NOMO-1 (cell line): ENCODE measurements at regions not wholly inside any gene's neighbourhood (a gene's known extent, or its start where the extent isn't known, plus 50 kb on each side); places are given as distances from the start of the nearest gene placed in this dataset.
"Not testable (repeated sequence)": the region's sequence is repeated elsewhere in the genome, so short reads cannot be mapped to it uniquely, and the experiment has no call there.

ENCODE experiments used
- DNase-seq, 2 experiments: peaks; one replicate each; lab custom pipeline; 2025; ENCODE audit not compliant: unreplicated experiment in 2 of 2; lab: John Stamatoyannopoulos, UW

DNA sequence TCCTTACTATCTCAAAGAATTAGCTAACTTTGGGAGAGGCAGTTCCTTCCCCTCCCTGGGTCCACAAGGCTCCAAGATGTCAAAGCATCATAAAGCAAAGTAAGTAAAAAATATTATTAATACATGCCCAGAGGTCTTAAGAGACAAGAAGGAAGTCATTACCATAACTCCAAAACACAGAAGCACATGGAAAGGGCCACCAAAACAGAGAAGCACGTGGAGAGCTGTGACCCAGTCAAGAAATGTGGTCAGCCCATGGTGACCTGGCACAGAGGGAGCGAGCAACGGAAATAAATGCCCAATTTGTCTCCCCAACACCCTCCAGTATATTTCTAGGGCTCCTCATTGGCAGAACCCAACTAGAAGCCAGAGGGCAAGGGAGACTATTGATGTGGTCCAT lies 277.5 kb upstream of the API5 start:
- DNase-seq, result no peak

DNA sequence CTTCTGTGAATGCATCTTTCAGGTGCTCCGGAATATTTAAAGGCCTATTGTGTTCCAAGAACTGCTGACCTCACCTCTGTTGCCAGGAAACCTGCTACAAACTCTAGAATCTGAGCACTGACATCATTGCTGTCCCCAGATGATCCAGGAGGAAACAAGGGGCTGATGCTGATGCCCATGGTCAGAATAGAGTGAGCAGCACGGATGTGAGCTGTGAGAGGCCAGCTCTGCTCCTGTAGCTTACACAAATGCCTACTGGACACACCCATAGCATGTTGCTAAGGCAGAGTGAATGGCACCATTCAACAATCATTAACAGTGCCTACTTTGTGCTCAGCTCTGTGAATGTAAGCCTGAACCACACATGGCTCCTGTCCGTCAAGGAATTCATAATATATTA lies 276.7 kb upstream of the API5 start:
- no peak for DNase-seq

DNA sequence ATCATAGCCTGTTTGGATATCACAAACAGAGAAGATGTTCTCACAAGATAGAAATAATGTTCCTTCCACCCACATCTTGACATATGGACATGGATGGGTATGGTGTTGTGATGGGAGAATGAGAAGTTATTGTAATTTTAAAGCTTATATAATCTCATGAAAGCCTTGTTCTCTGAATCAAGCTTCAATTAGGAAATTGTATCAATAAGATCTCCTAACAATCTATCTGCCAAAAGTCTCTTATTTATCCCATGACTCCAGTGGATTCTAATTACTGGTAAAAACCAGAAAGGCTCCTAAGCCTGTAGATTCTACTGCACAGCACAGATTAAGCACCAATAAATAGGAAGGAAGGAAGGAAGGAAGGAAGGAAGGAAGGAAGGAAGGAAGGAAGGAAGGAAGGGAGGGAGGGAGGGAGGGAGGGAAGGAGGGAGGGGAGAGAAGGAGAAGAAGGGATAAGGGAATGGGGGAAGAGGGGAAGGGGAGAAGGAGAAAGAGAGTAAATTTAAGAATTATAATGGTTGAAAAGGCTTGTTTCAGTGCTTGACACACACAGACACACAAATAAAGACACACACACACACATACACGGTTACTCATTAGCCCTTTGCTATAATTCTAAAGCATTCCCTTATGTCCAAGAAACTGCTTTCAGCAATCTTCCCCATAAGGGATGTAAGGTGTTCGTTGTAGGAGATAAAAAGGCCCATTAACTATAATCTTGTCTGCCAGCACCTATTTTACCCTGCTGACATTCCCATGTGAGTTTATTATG lies 258.0 kb upstream of the API5 start:
- no peak for DNase-seq

DNA sequence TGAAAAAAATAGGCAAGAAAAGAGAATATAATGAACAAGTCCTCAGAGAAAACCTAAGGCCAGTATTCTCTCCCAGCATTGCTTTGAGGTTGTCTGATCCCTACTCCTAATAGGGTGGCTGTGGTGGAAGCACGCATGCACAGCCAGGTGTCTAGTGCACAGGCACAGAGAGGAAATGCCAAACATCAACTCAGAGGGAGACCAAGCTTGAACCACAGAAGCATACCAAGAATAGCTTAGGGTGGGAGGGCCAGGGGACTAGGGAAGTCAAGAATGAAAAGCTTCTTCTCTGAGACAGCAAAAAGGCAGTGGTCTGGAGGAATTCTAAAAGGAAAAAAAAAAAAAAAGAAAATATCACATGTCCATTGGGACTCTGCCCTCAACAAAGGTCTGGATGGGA lies 244.1 kb upstream of the API5 start:
- DNase-seq, result no peak

DNA sequence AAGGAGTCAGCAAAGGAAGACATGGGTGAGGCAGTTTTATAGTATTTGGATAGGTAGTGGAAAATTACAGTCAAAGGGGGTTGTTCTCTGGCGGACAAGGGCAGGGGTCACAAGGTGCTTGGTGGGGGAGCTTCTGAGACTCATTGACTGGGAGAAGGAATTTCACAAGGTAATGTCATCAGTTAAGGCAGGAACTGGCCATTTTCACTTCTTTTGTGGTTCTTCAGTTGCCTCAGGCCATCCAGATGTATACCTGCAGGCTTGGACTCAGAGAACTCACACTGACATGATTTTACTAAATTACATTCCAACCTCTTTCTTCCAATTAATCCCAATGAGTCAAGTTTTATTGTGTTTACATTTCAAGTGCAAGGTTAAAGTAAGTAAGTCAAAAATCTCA lies 240.5 kb upstream of the API5 start:
- DNase-seq, result no peak

DNA sequence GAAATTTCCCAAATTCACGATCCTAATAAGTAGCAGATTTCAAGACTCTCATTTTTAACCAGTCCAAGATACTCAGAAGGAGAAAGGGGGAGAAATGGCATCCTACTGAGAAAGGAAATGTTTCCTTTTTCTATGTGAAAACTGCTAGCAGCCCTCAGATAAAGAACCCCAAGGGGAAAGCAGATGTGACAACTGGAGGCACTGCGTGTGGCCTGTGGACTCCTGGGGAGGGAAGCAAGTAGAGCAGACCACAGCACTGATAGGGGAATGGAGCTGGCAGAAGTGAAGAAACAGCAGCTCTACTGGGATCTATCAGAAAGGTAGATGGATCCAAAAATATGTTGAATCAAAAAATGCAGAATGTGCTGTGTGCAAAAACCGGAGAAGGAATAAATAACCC lies 239.7 kb upstream of the API5 start:
- DNase-seq, result no peak

DNA sequence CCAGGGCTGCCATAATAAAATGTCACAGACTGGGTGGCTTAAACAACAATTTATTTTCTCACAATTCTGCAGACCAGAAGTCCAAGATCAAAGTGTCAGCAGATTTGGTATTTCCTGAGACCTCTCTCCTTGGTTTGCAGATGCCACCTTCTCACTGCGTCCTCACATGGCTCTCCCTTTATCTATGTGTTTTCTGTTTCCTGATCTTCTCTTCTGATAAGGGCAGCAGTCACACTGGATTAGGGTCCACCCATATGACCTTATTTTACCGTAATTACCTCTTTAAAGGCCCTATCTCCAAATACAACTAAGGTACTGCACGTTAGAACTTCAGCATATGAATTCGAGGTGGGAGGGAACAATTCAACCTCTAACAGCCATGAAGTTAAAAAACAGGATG lies 238.9 kb upstream of the API5 start:
- no peak for DNase-seq

DNA sequence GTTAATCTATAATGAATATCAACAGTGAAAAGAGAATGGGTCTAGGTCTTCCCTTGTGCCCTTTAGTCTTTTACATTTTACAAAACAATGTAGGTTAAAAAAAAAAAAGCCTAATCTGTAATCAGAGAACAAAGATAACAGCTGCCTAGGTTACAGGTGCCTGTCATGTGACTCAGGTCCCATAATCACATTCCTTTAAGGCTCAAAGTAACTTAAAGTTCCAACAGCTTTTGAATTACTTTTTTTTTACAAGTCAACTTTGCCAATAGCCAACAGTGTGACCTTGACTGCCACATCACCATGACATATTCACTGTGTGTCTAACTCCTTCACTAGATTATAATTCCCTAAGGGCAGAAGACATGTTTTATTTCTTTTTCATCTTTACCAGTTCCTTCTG lies 237.0 kb upstream of the API5 start:
- no peak for DNase-seq

DNA sequence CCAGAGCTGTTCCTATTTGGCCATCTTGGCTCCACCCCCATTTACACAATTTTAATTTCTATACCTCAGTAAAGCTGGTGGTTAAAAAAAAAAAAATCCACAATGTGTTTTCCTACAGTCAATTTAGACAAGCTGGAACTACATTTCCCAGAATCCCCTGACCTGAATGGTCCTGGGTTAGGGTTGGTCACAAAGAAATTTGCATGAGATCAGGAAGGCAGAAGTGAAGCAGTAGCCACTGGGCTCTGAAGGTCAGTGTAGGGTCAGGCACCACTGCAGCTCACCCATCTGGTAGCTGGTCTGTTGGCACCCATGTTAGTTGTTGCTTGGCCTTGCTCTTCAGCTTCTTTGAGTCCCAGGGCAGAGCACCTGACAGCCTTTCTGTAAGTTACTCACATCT lies 210.7 kb upstream of the API5 start:
- DNase-seq, result no peak

DNA sequence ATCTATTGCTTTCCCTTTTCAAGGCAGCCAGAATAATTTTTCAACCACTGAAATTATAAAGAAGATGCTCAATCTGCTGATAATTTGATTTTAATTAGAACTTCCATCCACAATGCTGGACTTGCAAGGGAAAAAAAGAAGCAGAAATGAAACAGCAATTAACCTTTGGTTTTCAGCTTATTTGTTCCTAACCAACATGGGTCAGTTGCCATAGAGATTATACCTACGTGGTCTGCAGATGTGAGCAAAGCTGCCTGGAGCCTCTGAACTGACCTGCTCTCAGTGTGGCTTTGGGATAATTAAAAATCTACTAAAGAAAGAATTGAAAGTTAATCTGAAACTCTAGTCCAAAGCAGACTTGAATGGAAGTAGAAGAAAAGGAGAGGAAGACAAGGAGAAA lies 195.7 kb upstream of the API5 start:
- no peak for DNase-seq

DNA sequence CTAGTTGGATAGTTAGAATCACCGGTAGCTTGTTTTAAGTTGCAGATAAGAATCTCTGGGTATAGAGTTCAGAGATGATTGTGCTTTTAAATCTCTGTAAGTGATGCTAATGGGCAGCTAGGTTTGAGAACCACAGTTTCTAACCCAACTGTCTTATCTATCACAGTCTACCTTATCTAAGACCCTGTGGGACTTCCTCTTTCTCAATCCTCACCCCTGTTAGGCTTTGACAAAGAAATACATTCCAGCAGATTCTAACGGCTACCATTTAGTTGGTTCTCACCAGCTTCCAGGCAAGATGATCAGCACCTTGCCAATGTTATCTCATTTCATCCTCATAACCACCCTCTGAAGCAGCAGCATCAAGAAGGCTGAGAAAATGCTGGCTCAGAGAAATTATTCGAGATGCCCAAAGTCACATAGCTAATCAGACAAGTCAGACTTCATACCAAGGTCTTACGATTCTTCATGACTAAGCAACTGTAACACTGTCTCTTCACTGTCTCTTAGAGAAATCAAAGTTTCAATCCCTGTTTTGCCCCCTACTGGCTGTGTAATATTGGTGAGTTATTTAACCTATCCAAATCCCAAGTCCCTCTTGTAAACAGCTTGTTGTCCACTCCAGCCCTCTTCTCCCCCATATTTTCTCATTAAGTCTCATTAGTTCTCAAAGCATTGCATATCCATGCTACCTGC lies 192.4 kb upstream of the API5 start:
- no peak for DNase-seq

DNA sequence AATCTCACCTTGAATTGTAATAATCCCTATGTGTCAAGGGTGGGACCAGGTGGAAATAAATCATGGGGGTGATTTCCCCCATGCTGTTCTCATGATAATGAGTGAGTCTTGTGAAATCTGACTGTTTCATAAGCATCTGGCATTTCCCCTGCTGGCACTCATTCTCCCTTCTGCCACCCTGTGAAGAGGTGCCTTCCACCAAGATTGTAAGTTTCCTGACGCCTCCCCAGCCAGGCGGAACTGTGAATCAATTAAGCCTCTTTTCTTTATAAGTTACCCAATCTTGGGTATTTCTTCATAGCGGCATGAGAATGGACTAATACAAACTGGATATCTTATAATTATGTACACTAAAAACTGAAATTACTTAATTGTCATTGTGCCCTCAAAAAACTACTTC lies 189.2 kb upstream of the API5 start:
- DNase-seq, result no peak

DNA sequence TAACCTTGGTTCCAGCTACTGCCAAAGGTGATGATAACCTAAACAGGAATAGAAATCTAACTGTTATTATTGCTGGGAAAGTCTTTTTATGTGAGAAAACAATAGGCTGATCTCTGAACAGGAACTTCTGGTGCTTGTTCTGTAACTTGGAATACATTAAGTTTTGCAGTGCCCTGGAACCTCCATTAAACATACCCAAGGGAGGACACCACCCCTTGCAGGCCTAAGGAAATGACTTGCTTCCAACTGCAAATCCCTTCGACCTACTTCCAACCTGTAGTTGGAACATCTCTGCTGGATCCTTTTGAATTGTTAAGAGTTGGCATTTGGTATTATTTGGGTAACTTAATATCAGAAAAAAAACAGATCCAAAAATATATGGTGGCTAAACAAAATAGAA lies 188.4 kb upstream of the API5 start:
- DNase-seq, result no peak

DNA sequence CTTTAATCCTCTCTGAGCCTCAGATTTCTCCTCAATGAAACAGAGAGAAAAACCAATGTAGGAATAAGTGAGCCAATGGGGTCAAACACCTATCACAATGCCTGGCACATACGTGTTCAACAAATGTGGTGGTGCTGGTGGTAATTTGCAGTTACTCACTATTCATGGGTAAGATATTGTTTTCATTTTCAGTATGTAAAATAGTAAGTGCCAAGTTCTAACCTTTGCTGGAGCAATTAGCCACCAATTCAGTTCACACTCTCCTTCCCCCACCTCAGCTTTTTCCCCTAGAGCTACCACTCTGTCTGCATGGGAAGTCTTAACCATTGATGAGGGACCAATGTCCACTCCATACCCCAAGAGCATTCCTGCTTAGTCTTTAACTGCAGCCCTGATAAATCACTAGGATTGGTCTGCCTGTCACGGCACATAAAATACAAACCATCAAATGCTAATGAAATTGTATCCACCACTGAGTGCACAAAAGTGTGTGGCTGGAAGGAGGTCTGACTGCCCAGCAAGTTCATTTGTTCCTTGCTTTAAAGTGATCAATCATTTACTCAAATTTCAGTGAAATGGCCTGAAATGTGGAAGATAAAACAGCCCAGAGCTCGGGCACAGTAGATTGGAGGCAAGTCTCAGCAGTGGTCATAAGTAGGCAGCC lies 187.4 kb upstream of the API5 start:
- DNase-seq, result no peak

DNA sequence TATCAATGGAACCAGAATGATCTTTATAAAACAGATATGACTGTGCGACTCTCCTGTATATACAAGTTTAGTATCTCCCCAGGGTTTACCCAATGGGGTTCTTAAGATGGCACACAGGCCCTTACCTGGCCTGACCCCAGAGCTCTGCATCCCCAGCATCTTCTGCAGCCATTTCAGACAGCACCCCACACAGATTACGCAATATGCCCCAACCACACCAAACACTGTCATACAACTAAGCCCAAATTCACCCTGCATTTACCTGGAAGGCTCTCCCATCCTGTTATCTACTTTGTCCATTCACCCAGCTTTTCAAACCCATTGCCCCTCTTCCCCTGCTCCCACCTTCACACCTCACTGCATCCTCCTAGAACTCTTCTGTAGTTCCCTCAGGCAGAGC lies 182.5 kb upstream of the API5 start:
- DNase-seq, result no peak

DNA sequence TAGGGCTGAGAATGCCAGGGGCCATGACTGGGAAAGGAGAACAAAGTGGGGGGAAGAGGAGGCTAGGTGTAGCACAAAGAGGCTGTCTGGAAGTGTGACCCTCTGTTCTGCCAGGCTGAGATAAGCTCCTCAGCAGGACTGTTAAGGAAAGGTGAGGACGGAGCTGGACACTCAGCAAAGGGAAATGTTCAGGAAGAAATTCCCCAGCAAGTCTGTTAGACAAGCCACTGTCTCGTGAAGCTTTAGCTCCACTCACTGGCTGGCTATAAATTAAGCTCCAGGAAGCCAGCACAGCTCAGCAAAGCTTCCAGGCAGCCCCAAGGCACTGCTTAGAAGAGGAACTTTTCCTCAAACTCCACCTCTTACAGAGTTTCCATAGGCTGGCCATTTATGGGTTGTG lies 181.2 kb upstream of the API5 start:
- no peak for DNase-seq

DNA sequence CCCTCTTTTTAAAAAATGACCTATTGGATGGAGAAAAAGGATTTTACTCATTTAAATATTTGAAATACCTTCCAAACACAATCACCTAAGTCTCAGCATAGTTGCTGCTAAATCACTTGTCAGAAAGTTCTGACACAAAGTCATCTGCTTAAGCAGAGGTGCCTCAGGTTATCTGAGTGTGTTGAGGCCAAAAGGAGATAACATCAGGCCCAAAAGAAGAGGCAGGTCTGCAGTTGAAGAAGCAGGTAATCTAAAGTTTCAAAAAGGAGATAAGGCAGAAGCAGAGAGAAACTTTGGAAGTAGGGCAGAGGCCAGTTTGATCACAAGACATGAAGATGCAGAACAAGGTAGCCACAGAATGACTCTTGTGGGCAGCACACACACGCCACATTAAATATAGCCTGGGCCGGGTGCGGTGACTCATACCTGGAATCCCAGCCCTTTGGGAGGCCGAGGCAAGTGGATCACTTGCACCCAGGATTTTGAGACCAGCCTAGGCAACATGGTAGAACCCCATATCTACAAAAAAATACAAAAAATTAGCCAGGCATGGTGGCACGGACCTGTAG lies 175.7 kb upstream of the API5 start:
- DNase-seq, result no peak

DNA sequence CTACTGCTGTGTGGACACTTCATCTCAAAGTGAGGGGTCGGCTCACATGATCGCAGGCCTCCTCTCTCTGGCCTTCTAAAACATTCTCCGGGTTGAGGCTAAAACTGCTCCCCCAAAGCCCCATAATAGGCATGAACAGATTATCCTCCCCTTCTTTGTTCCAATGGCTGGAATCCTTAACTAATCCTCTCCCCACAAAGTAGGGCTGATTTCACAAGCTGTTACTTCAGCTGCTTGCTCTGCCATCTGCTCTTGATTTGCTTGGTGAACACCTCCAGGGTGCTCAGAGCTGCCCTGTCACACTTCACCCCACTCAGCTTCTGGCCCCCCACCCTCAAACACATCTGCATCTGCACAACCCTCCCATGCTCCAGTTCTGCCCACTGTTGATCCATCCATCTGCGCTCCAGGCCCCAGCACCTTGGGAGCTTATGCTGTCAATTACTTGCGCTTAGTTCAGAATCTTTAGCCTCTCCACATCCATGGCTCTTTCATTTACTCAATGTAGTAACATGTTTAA lies 173.1 kb upstream of the API5 start:
- no peak for DNase-seq

DNA sequence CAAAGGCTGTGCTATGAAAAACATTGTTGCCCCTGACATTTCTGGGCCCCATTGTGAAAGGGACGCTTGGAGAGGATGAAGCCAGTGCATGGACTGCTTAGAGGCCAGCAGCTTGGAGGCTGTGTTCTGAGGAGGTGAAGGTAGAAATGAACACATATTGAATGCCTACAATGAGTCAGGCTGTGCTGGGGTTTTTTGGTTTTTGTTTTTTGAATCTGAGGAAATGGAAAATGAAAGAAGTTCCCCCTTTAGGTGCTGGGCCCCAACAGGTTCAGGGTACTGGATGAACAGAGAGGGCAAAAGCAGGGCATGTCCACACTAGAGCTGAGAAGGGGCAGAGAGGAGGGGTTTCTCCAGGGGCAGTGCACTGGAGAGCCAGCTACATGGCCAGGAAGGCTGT lies 166.1 kb upstream of the API5 start:
- DNase-seq, result no peak

DNA sequence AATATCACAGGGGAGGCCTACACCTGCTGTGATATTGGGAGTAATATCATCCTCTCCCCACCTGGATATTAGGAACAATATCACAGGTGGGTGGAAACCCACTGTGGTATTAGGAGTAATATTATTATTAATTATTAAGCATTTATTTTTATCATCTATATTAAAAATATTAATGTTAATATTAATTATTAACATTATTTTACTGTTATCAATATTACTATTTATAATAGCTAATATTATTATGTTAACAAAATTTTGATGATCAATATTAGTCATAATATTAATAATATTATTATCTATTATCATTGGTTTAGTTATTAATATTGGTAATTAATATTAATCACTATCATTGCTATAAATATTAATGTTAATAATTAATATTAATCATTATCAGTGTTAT lies 161.1 kb upstream of the API5 start:
- DNase-seq, result no peak

DNA sequence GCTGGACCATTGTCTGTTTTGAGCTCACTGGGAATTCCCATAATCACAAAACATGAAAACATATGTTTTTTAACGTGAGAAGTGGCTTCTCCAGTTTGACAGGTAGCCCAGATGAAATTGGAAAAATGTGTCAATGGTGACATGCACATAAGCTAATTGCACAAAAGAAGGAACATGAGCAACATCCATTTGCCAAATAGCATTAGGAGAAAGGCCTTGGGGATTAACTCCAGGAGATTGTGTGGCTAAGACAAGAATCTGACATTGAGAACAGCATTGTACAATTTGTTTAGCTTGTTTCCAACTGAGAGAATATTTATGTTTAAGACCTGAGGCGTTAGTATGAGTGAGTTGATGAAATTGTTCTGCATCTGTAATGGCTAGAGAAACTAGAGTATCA lies 147.0 kb upstream of the API5 start:
- DNase-seq, result no peak

DNA sequence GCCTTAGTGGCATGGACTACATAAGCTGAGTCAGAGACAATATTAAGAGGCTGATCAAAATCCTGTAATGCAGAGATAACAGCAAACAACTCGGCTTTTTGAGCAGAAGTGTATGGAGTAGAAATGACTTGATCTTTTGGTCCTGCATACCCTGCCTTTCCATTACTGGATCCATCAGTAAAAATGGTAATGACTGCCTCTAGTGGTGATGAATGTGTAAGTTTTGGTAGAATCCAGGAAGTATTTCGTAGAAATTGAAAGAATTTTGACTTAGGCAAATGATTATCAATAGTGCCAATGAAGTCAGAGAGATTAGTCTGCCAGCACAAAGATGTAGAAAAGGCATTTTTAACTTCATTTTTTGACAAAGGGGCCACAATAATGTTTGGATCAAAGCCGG lies 146.4 kb upstream of the API5 start:
- not testable (repeated sequence) for DNase-seq
